Suprapubic skin (tissue), 3 donors: ENCODE measurements at regions not wholly inside any gene's neighbourhood (a gene's known extent, or its start where the extent isn't known, plus 50 kb on each side); places are given as distances from the start of the nearest gene placed in this dataset.

ENCODE experiments used
- CTCF ChIP-seq, 2 donors: fragments of 200-600 bp in 1 of 2; fragments of 450-650 bp in 1 of 2; sonication (generic) in 1 of 2; IDR thresholded peaks; one replicate each; pipeline ENCODE4 v1.5.1; 2016 to 2019; ENCODE audit warnings: antibody characterized with exemption in 2 of 2, mild to moderate bottlenecking in 1 of 2, moderate library complexity in 1 of 2
- EP300 ChIP-seq: sonication (generic); formaldehyde crosslinking; IDR thresholded peaks from one replicate; pipeline ENCODE4 v1.6.1; 2017; ENCODE audit warnings: antibody characterized with exemption

- TF ChIP-seq CTCF (IDR thresholded peaks at IDR 0.05) = no peak
- TF ChIP-seq EP300 = no peak
These were observed 450.7 kb downstream of the MID1IP1 start for GRCh38 chrX:39251995-39252394.
